ENCODE measurements at regions not wholly inside any gene's neighbourhood (a gene's known extent, or its start where the extent isn't known, plus 50 kb on each side); places are given as distances from the start of the nearest gene placed in this dataset.

DNA sequence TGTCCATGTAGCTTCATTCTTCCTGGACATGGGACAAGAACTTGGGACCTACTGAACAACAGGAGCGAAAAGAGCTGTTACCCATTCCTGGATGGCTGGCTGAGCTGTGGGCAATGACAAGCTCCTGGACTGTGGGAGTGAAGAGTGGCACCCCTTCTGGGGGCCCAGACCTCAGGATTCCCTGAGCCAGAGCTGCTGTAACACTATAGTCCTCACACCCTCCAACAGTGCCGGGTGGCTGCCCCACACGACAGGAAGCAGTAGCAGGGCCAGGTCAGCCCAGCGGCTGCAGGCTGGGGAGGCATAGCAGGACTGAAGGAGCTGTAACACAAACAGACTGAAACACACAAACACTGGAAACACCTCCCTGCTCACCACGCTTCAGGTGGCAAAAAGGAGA lies 169.7 kb upstream of the IRX2 start:
- Histone ChIP-seq H3K9me3 (ENCODE audit: insufficient read depth in 2 of 2, low read depth in 1 of 2, low read length in 1 of 2) (peaks cover 0 to 4% of the 10 kb centered on the region in 2 experiments; a peak in 1 of 4 replicates), H3K14ac (ENCODE audit: insufficient read length) (no peak overlapping the region), H2BK5ac (ENCODE audit: low read depth, low read length) (no peak overlapping the region), H2AK5ac (ENCODE audit: low read depth, low read length) (no peak overlapping the region), H3K18ac (ENCODE audit: extremely low read depth, low read length) (no peak overlapping the region), H4K20me1 (replicated peaks in 1 of 2; ENCODE audit: control insufficient read depth in 1 of 2, insufficient read depth in 2 of 2, low read length in 2 of 2) (no peaks in the 10 kb centered on the region), H3K23me2 (ENCODE audit: low read depth, low read length) (no peaks in the 10 kb centered on the region), H3K9ac (replicated peaks in 1 of 4; ENCODE audit: extremely low read depth in 1 of 4, low read depth in 3 of 4, low read length in 3 of 4) (no peak overlapping the region), H3K4me1 (replicated peaks in 1 of 4; ENCODE audit: control insufficient read depth in 3 of 4, insufficient read depth in 4 of 4, low read length in 3 of 4) (peaks cover 0 to 7% (median 0%) of the 10 kb centered on the region in 4 experiments; a peak in 3 of 7 replicates), H2BK120ac (replicated peaks; ENCODE audit: low read depth, low read length) (no peak overlapping the region), H3K27ac (ENCODE audit: low read depth, low read length) (no peak overlapping the region), H4K8ac (ENCODE audit: extremely low read depth, insufficient read depth, low read length) (no peak overlapping the region), H3K4me2 (ENCODE audit: insufficient read depth in 1 of 2, low read depth in 2 of 2, low read length in 2 of 2) (no peak overlapping the region), H3K4me3 (ENCODE audit: extremely low read depth in 1 of 4, insufficient read depth in 2 of 4, low read depth in 3 of 4, low read length in 4 of 4) (no peak overlapping the region), H2BK15ac (ENCODE audit: low read length) (no peak overlapping the region), H2AFZ (ENCODE audit: low read length) (no peak overlapping the region), H3K4ac (replicated peaks; ENCODE audit: insufficient read length, low read depth, low read length) (no peak overlapping the region), H3K36me3 (ENCODE audit: control insufficient read depth in 2 of 4, insufficient read depth in 4 of 4, low read length in 3 of 4) (no peaks in the 10 kb centered on the region), H4K91ac (replicated peaks; ENCODE audit: insufficient read length, low read length) (no peak overlapping the region), H3K27me3 (replicated peaks in 1 of 4; ENCODE audit: control insufficient read depth in 3 of 4, extremely low read depth in 1 of 4, insufficient read depth in 3 of 4, low read length in 3 of 4) (no peaks in the 10 kb centered on the region), H3K56ac (replicated peaks; ENCODE audit: insufficient read length, low read depth, low read length) (no peak overlapping the region), H3K23ac (ENCODE audit: insufficient read length) (no peak overlapping the region), H3K79me2 (ENCODE audit: control insufficient read depth in 1 of 2, insufficient read depth in 2 of 2, low read length in 2 of 2) (no peaks in the 10 kb centered on the region), H2BK20ac (ENCODE audit: low read length) (no peak overlapping the region), H3K79me1 (ENCODE audit: low read depth, low read length) (no peaks in the 10 kb centered on the region), H4K5ac (ENCODE audit: insufficient read length, low read depth, low read length) (no peak overlapping the region), H2BK12ac (ENCODE audit: low read depth, low read length) (no peak overlapping the region)
- ChIA-PET CTCF (ENCODE audit: partially characterized antibody) (interaction anchor here (1.2 kb wide), 1 partner anchor 16 kb away, joined by 4 read pairs; no protein-coding TSS in a partner anchor), POLR2A (ENCODE audit: partially characterized antibody) (no interaction called here)
- 90% methylated on average over 5 of the region's 5 CpGs; no CpG with 5 or more reads in 1 of the 2 experiments for WGBS, 2 experiments (ENCODE audit: extremely low coverage in 1 of 2, insufficient coverage in 1 of 2, insufficient read length in 1 of 2, insufficient replicate concordance in 2 of 2, low coverage in 1 of 2, low lambda C conversion rate in 2 of 2, missing lambda C conversion rate in 1 of 2)
- FAIRE-seq (no peak), DNase-seq (ENCODE audit: low read depth in 1 of 2, low spot score in 2 of 2) (no peak)
- TF ChIP-seq, protein P1, sequence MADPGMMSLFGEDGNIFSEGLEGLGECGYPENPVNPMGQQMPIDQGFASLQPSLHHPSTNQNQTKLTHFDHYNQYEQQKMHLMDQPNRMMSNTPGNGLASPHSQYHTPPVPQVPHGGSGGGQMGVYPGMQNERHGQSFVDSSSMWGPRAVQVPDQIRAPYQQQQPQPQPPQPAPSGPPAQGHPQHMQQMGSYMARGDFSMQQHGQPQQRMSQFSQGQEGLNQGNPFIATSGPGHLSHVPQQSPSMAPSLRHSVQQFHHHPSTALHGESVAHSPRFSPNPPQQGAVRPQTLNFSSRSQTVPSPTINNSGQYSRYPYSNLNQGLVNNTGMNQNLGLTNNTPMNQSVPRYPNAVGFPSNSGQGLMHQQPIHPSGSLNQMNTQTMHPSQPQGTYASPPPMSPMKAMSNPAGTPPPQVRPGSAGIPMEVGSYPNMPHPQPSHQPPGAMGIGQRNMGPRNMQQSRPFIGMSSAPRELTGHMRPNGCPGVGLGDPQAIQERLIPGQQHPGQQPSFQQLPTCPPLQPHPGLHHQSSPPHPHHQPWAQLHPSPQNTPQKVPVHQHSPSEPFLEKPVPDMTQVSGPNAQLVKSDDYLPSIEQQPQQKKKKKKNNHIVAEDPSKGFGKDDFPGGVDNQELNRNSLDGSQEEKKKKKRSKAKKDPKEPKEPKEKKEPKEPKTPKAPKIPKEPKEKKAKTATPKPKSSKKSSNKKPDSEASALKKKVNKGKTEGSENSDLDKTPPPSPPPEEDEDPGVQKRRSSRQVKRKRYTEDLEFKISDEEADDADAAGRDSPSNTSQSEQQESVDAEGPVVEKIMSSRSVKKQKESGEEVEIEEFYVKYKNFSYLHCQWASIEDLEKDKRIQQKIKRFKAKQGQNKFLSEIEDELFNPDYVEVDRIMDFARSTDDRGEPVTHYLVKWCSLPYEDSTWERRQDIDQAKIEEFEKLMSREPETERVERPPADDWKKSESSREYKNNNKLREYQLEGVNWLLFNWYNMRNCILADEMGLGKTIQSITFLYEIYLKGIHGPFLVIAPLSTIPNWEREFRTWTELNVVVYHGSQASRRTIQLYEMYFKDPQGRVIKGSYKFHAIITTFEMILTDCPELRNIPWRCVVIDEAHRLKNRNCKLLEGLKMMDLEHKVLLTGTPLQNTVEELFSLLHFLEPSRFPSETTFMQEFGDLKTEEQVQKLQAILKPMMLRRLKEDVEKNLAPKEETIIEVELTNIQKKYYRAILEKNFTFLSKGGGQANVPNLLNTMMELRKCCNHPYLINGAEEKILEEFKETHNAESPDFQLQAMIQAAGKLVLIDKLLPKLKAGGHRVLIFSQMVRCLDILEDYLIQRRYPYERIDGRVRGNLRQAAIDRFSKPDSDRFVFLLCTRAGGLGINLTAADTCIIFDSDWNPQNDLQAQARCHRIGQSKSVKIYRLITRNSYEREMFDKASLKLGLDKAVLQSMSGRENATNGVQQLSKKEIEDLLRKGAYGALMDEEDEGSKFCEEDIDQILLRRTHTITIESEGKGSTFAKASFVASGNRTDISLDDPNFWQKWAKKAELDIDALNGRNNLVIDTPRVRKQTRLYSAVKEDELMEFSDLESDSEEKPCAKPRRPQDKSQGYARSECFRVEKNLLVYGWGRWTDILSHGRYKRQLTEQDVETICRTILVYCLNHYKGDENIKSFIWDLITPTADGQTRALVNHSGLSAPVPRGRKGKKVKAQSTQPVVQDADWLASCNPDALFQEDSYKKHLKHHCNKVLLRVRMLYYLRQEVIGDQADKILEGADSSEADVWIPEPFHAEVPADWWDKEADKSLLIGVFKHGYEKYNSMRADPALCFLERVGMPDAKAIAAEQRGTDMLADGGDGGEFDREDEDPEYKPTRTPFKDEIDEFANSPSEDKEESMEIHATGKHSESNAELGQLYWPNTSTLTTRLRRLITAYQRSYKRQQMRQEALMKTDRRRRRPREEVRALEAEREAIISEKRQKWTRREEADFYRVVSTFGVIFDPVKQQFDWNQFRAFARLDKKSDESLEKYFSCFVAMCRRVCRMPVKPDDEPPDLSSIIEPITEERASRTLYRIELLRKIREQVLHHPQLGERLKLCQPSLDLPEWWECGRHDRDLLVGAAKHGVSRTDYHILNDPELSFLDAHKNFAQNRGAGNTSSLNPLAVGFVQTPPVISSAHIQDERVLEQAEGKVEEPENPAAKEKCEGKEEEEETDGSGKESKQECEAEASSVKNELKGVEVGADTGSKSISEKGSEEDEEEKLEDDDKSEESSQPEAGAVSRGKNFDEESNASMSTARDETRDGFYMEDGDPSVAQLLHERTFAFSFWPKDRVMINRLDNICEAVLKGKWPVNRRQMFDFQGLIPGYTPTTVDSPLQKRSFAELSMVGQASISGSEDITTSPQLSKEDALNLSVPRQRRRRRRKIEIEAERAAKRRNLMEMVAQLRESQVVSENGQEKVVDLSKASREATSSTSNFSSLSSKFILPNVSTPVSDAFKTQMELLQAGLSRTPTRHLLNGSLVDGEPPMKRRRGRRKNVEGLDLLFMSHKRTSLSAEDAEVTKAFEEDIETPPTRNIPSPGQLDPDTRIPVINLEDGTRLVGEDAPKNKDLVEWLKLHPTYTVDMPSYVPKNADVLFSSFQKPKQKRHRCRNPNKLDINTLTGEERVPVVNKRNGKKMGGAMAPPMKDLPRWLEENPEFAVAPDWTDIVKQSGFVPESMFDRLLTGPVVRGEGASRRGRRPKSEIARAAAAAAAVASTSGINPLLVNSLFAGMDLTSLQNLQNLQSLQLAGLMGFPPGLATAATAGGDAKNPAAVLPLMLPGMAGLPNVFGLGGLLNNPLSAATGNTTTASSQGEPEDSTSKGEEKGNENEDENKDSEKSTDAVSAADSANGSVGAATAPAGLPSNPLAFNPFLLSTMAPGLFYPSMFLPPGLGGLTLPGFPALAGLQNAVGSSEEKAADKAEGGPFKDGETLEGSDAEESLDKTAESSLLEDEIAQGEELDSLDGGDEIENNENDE (IDR thresholded peaks at IDR 0.05; ENCODE audit: insufficient replicate concordance, low read length): no peak
